HFF-Myc (cell line): ENCODE measurements at regions not wholly inside any gene's neighbourhood (a gene's known extent, or its start where the extent isn't known, plus 50 kb on each side); places are given as distances from the start of the nearest gene placed in this dataset.

Experiments used
- DNase-seq: peaks from one replicate; pipeline ENCODE4 v3.0.0-alpha.2; 2011; ENCODE audit warnings: low read depth; ENCODE audit errors: extremely low read depth
- H3K4me3 ChIP-seq: replicated peaks from 2 replicates; pipeline ENCODE4 v1.5.1; 2011; ENCODE audit warnings: low read depth, mild to moderate bottlenecking, control low read depth, low read length
- TF ChIP-seq, protein P1 (sequence below): IDR thresholded peaks from 2 replicates; pipeline ENCODE4 v1.5.1; 2012; ENCODE audit warnings: mild to moderate bottlenecking, low read depth, low read length, control low read depth; ENCODE audit errors: missing control alignments

DNA sequence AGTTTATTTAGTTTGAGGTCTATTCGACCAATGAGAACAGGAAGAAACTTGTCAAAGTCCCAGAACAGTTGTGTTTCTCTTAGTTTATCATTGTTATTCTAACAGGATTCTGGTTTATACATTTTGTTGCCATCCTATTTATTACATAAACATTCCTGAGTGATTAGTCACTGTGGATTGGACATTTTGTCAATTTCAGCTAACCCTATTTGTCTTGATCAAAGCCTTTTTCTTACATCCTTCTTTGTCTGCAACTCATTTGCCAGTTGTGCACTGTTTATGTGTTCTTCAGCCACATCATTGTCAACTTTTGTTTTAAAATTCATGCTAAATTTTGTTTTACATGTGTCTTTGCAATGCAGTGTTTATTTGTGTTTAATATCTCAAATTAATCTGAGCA lies 886.0 kb upstream of the SLC10A2 start:
- no peak overlapping the region for H3K4me3 ChIP-seq
- TF ChIP-seq, protein P1, sequence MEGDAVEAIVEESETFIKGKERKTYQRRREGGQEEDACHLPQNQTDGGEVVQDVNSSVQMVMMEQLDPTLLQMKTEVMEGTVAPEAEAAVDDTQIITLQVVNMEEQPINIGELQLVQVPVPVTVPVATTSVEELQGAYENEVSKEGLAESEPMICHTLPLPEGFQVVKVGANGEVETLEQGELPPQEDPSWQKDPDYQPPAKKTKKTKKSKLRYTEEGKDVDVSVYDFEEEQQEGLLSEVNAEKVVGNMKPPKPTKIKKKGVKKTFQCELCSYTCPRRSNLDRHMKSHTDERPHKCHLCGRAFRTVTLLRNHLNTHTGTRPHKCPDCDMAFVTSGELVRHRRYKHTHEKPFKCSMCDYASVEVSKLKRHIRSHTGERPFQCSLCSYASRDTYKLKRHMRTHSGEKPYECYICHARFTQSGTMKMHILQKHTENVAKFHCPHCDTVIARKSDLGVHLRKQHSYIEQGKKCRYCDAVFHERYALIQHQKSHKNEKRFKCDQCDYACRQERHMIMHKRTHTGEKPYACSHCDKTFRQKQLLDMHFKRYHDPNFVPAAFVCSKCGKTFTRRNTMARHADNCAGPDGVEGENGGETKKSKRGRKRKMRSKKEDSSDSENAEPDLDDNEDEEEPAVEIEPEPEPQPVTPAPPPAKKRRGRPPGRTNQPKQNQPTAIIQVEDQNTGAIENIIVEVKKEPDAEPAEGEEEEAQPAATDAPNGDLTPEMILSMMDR, result no peak
- no peak for DNase-seq

DNA sequence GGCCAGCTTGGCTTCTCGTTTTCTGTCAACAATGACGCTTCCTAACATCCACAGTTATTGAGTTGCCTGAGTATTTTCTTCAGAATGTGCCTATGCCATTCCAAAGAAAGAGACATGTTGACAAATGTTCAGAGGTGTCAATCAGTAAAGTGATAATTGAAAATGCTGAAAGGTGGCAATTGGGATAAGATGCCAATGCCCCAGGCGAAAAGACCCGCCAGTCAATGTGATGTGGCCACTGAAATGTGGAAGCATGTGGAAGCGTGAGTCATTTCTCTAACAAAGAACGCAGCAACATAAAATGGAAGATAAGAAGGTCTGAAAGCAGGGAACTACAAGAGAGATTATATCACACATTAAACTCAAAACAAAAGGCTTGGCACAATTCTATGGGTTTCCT lies 882.2 kb upstream of the SLC10A2 start:
- no peak for DNase-seq
- TF ChIP-seq, protein P1, result no peak
- no peak overlapping the region for H3K4me3 ChIP-seq

DNA sequence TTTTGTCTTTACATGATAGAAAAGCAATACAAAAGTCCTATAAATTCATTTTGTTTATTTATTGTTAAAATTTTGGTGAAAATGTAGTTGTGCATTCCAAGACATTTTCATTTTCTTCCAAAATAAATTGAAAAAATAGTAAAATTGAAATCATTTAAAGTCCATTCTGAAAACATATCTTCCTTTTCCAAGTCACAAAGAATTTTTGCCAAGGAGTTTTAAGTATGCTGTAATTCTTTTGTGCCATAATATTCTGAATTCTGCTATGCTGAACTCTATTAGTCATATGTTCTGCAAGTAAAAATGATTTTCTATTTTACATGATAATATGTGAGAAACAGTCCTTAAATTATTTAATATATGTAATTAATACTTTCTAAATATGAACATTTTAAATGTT lies 879.6 kb upstream of the SLC10A2 start:
- no peak for DNase-seq
- no peak overlapping the region for H3K4me3 ChIP-seq
- TF ChIP-seq, protein P1, result no peak

DNA sequence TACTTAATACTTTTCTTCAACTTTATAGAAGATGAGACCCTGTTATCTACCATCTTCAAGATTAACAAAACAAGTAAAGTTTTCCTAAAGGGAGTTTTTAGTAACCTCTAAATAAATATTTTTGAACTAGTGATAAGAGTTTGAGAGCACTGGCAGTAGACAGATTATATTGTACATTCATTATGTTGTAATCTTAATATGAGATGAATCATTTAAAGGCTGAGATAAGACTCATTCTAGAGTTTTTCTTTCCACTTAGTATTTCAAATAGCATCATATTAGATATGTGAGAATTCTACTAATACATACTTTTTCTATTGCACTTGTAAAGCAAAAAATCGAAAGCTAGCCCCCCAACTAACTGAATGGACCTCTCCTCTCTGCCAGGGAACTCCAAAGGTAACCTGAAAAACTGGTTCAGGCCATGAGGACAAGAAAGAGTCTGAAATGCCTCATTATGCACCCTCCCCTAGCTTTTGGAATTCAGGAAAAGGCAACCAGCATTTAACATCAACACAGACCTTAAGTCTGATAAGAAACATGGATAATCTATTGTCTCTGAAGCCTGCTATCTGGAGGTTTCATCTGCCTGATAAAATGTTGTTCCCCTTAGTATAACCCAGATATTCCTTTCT lies 875.4 kb upstream of the SLC10A2 start:
- no peak overlapping the region for H3K4me3 ChIP-seq
- TF ChIP-seq, protein P1, result no peak
- DNase-seq, result no peak

DNA sequence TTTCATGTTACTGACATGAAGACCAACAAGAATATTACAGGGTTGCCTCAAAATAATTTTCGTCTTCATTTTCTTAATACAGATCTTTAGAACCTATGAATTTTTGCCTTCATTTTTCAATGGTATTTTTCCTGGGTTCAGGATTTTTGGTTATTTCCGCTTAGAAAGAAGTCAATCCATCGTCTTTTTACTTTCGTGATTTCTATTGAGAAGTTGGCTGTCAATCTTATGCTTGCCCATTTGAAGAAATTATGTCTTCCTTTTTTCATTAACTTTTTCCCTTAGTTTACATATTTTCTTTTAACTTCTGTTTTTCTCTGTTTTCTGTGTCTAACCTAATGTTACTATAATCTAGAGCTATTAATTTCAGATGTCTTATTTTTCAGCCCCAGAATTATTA lies 868.9 kb upstream of the SLC10A2 start:
- TF ChIP-seq, protein P1, result no peak
- no peak for DNase-seq
- no peak overlapping the region for H3K4me3 ChIP-seq

DNA sequence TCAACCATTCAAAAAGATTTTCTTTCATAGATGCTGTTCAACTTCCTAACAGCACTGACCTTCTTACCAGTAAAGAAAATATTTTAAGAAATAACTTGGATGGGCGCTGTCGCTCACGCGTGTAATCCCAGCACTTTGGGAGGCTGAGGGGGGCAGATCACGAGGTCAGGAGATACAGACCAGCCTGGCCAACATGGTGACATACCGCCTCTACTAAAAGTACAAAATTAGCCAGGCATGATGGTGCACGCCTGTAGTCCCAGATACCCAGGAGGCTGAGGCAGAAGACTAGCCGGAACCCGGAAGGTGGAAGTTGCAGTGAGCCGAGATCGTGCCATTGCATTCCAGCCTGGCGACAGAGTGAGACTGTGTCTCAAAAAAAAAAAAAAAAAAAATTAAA lies 865.7 kb upstream of the SLC10A2 start:
- no peak overlapping the region for H3K4me3 ChIP-seq
- DNase-seq, result no peak

More for the DNA sequence above, 865.7 kb upstream of the SLC10A2 start:
- TF ChIP-seq, protein P1, result no peak
